ENCODE measurements at regions not wholly inside any gene's neighbourhood (a gene's known extent, or its start where the extent isn't known, plus 50 kb on each side); places are given as distances from the start of the nearest gene placed in this dataset.

DNA sequence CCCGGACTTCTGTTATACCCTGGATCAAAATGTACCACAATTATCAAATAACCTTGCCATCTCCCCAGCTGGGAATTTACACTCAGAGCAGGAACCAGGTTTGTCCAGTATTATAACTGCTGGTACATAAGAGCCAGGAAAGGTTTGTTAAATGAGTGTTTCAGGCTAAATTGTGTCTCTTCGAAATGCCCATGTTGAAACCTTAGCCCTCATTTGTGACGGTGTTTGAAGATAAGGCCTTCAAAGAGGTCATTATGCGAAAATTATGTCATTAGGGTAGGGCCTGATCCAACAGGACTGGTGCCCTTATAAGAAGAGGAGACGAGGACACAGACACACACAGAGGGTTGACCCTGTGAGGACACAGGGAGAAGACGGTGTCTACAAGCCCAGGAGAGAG is 73.5 kb upstream of the DHRSX start:
- POLR2A ChIA-PET, result no interaction called here
- CTCF ChIA-PET, result no interaction called here
- Histone ChIP-seq H3K27ac (ENCODE audit: low read depth in 2 of 2, low read length in 1 of 2) (no peak overlapping the region), H3K79me2 (ENCODE audit: insufficient read depth) (no peaks in the 10 kb centered on the region), H3K9me3 (no peaks in the 10 kb centered on the region), H4K20me1 (ENCODE audit: insufficient read depth) (no peaks in the 10 kb centered on the region), H3K4me3 (ENCODE audit: low read depth in 2 of 2, low read length in 1 of 2) (no peak overlapping the region), H3K36me3 (replicated peaks in 1 of 2; ENCODE audit: control insufficient read depth in 1 of 2, insufficient read depth in 2 of 2, low read length in 1 of 2) (no peaks in the 10 kb centered on the region), H3K9ac (no peak overlapping the region), H3K4me1 (ENCODE audit: control insufficient read depth in 1 of 2, insufficient read depth in 2 of 2, low read depth in 1 of 2, low read length in 1 of 2) (no peaks in the 10 kb centered on the region; a peak in 1 of 4 replicates), H3F3A (replicated peaks; ENCODE audit: insufficient read depth) (no peaks in the 10 kb centered on the region), H2AFZ (ENCODE audit: low read depth) (no peak overlapping the region), H3K9me2 (no peaks in the 10 kb centered on the region), H3K4me2 (no peak overlapping the region), H3K27me3 (ENCODE audit: insufficient read depth) (peaks cover 5% of the 10 kb centered on the region; the same call in 1 of the 2 replicates)
- TF ChIP-seq TAF1 (IDR thresholded peaks at IDR 0.05; ENCODE audit: borderline replicate concordance, low read depth, low read length), result no peak
- TF ChIP-seq, protein P1, sequence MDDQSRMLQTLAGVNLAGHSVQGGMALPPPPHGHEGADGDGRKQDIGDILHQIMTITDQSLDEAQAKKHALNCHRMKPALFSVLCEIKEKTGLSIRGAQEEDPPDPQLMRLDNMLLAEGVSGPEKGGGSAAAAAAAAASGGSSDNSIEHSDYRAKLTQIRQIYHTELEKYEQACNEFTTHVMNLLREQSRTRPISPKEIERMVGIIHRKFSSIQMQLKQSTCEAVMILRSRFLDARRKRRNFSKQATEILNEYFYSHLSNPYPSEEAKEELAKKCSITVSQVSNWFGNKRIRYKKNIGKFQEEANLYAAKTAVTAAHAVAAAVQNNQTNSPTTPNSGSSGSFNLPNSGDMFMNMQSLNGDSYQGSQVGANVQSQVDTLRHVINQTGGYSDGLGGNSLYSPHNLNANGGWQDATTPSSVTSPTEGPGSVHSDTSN (IDR thresholded peaks at IDR 0.05), result no peak
- WGBS (ENCODE audit: low lambda C conversion rate), result 50% methylated on average over 6 of the region's 6 CpGs
- DNase-seq, result no peak

- Histone ChIP-seq H3K9ac (no peak overlapping the region), H3K27ac (ENCODE audit: low read depth in 2 of 2, low read length in 1 of 2) (no peak overlapping the region), H3F3A (replicated peaks; ENCODE audit: insufficient read depth) (no peaks in the 10 kb centered on the region), H2AFZ (ENCODE audit: low read depth) (no peak overlapping the region), H3K9me3 (no peaks in the 10 kb centered on the region), H3K27me3 (ENCODE audit: insufficient read depth) (no peaks in the 10 kb centered on the region), H3K79me2 (ENCODE audit: insufficient read depth) (no peaks in the 10 kb centered on the region), H3K4me1 (ENCODE audit: control insufficient read depth in 1 of 2, insufficient read depth in 2 of 2, low read depth in 1 of 2, low read length in 1 of 2) (no peaks in the 10 kb centered on the region; a peak in 1 of 4 replicates), H4K20me1 (ENCODE audit: insufficient read depth) (no peaks in the 10 kb centered on the region), H3K4me3 (ENCODE audit: low read depth in 2 of 2, low read length in 1 of 2) (no peak overlapping the region), H3K4me2 (no peak overlapping the region), H3K9me2 (no peaks in the 10 kb centered on the region), H3K36me3 (replicated peaks in 1 of 2; ENCODE audit: control insufficient read depth in 1 of 2, insufficient read depth in 2 of 2, low read length in 1 of 2) (no peaks in the 10 kb centered on the region)
- no peak for TF ChIP-seq ELF1 (IDR thresholded peaks at IDR 0.05)
- no peak for TF ChIP-seq RXRA (IDR thresholded peaks at IDR 0.05; ENCODE audit: borderline replicate concordance, low read depth)
- TF ChIP-seq, protein P2, sequence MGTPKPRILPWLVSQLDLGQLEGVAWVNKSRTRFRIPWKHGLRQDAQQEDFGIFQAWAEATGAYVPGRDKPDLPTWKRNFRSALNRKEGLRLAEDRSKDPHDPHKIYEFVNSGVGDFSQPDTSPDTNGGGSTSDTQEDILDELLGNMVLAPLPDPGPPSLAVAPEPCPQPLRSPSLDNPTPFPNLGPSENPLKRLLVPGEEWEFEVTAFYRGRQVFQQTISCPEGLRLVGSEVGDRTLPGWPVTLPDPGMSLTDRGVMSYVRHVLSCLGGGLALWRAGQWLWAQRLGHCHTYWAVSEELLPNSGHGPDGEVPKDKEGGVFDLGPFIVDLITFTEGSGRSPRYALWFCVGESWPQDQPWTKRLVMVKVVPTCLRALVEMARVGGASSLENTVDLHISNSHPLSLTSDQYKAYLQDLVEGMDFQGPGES (IDR thresholded peaks at IDR 0.05; ENCODE audit: low read depth, low read length), result no peak
- TF ChIP-seq EP300 (IDR thresholded peaks at IDR 0.05; ENCODE audit: borderline replicate concordance in 1 of 2, low read depth in 1 of 2, low read length in 1 of 2), result no peak
- no peak for TF ChIP-seq GABPA (IDR thresholded peaks at IDR 0.05; ENCODE audit: low read depth)
- TF ChIP-seq, protein P1 (IDR thresholded peaks at IDR 0.05), result no peak
- no peak for TF ChIP-seq REST (IDR thresholded peaks at IDR 0.05; ENCODE audit: low read depth, low read length)
- TF ChIP-seq FOXM1 (IDR thresholded peaks at IDR 0.05; ENCODE audit: low read depth), result no peak
- TF ChIP-seq TCF12 (IDR thresholded peaks at IDR 0.05), result no peak
- TF ChIP-seq GATA2 (CRISPR knock-in tag; IDR thresholded peaks at IDR 0.05), result no peak
- TF ChIP-seq NRF1 (IDR thresholded peaks at IDR 0.05; ENCODE audit: low read depth, low read length), result no peak
- no peak for TF ChIP-seq TAF1 (IDR thresholded peaks at IDR 0.05; ENCODE audit: borderline replicate concordance, low read depth, low read length)
- TF ChIP-seq, protein P3, sequence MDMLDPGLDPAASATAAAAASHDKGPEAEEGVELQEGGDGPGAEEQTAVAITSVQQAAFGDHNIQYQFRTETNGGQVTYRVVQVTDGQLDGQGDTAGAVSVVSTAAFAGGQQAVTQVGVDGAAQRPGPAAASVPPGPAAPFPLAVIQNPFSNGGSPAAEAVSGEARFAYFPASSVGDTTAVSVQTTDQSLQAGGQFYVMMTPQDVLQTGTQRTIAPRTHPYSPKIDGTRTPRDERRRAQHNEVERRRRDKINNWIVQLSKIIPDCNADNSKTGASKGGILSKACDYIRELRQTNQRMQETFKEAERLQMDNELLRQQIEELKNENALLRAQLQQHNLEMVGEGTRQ (IDR thresholded peaks at IDR 0.05; ENCODE audit: borderline replicate concordance, low read depth, low read length), result no peak
- TF ChIP-seq MAX (IDR thresholded peaks at IDR 0.05; ENCODE audit: low read depth), result no peak
- TF ChIP-seq MEF2A (IDR thresholded peaks at IDR 0.05; ENCODE audit: borderline replicate concordance, low read depth), result no peak
- ChIA-PET POLR2A (no interaction called here), CTCF (no interaction called here)
- WGBS (ENCODE audit: low lambda C conversion rate), result 56% methylated on average over 6 of the region's 7 CpGs
- no peak for DNase-seq
Observed at GRCh38 chrX:2572740-2573139, 72.0 kb upstream of the DHRSX start.
